GM12878 (cell line): ENCODE measurements at regions not wholly inside any gene's neighbourhood (a gene's known extent, or its start where the extent isn't known, plus 50 kb on each side); places are given as distances from the start of the nearest gene placed in this dataset.
"Not testable (repeated sequence)": the region's sequence is repeated elsewhere in the genome, so short reads cannot be mapped to it uniquely, and the experiment has no call there.

ENCODE experiments used
- MTA2 ChIP-seq: fragments of 450-650 bp; IDR thresholded peaks from 2 replicates; pipeline ENCODE4 v1.6.1; 2016; ENCODE audit warnings: low read depth, mild to moderate bottlenecking, moderate library complexity
- POLR2A ChIP-seq: IDR thresholded peaks from 2 replicates; pipeline ENCODE4 v1.6.1; 2011; ENCODE audit warnings: low read depth, mild to moderate bottlenecking, low read length
- RBBP5 ChIP-seq: fragments of 200-600 bp; sonication (generic); conservative IDR thresholded peaks from 2 replicates; pipeline ENCODE4 v1.6.1; 2016
- YY1 ChIP-seq: IDR thresholded peaks from 2 replicates; pipeline ENCODE4 v1.6.1; 2011; ENCODE audit warnings: low read depth, mild to moderate bottlenecking, low read length
- TF ChIP-seq, protein P1 (sequence below), 3 experiments: IDR thresholded peaks in 2 of 3; conservative IDR thresholded peaks in 1 of 3; 2 replicates each; pipeline ENCODE4 v1.5.1; 2011; ENCODE audit warnings: low read depth in 3 of 3, low read length in 3 of 3, mild to moderate bottlenecking in 3 of 3, control low read depth in 2 of 3, moderate library complexity in 2 of 3, inconsistent platforms in 1 of 3, mixed read lengths in 1 of 3; ENCODE audit not compliant: control insufficient read depth in 2 of 3, insufficient read depth in 1 of 3; ENCODE audit errors: extremely low read depth in 1 of 3
- TF ChIP-seq, protein P2 (sequence below): IDR thresholded peaks from 2 replicates; pipeline ENCODE4 v1.6.1; 2011; ENCODE audit warnings: mild to moderate bottlenecking, low read depth, low read length, moderate library complexity; ENCODE audit not compliant: insufficient replicate concordance

- TF ChIP-seq, protein P1, sequence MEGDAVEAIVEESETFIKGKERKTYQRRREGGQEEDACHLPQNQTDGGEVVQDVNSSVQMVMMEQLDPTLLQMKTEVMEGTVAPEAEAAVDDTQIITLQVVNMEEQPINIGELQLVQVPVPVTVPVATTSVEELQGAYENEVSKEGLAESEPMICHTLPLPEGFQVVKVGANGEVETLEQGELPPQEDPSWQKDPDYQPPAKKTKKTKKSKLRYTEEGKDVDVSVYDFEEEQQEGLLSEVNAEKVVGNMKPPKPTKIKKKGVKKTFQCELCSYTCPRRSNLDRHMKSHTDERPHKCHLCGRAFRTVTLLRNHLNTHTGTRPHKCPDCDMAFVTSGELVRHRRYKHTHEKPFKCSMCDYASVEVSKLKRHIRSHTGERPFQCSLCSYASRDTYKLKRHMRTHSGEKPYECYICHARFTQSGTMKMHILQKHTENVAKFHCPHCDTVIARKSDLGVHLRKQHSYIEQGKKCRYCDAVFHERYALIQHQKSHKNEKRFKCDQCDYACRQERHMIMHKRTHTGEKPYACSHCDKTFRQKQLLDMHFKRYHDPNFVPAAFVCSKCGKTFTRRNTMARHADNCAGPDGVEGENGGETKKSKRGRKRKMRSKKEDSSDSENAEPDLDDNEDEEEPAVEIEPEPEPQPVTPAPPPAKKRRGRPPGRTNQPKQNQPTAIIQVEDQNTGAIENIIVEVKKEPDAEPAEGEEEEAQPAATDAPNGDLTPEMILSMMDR (IDR thresholded peaks at IDR 0.05 in 2 of 3, conservative IDR thresholded peaks at IDR 0.05 in 1 of 3; ENCODE audit: control insufficient read depth in 2 of 3, extremely low read depth in 1 of 3, insufficient read depth in 1 of 3, low read depth in 3 of 3, low read length in 3 of 3) = not testable (repeated sequence)
- TF ChIP-seq YY1, POLR2A, RBBP5, MTA2: not testable (repeated sequence)
- TF ChIP-seq, protein P2, sequence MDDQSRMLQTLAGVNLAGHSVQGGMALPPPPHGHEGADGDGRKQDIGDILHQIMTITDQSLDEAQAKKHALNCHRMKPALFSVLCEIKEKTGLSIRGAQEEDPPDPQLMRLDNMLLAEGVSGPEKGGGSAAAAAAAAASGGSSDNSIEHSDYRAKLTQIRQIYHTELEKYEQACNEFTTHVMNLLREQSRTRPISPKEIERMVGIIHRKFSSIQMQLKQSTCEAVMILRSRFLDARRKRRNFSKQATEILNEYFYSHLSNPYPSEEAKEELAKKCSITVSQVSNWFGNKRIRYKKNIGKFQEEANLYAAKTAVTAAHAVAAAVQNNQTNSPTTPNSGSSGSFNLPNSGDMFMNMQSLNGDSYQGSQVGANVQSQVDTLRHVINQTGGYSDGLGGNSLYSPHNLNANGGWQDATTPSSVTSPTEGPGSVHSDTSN = not testable (repeated sequence)
Observed at GRCh38 chr1:170427002-170427401, 105.0 kb upstream of the GORAB start.
